ENCODE measurements at regions not wholly inside any gene's neighbourhood (a gene's known extent, or its start where the extent isn't known, plus 50 kb on each side); places are given as distances from the start of the nearest gene placed in this dataset.

DNA sequence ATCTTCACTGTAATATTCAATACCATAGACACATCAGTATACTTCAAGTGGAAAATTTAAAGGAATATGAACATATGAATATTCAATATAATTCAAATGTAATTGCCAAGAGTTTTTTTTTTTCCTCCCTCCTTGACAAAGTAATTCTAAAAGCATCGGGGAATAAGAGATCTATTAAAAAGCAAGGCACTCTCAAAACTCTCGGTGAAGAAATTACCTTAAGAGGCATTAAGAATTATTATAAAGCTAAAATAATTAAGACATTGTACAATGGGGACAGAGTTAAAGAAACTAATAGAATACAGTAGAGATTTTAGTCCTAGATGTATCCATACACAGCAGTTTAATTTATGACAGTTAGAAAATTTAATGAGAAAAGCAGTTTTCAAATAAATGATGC is 390.0 kb upstream of the SLC8A1 start:
- POLR2A ChIA-PET: interaction anchor here (0.7 kb wide), 1 partner anchor 73 kb away, joined by 3 read pairs; no protein-coding TSS in a partner anchor
- Histone ChIP-seq H3K36me3 (ENCODE audit: insufficient read depth, low read length) (no peaks in the 10 kb centered on the region), H4K20me1 (ENCODE audit: insufficient read depth, low read length) (no peaks in the 10 kb centered on the region), H3K9me3 (ENCODE audit: low read length) (no peaks in the 10 kb centered on the region), H3K27ac (ENCODE audit: low read depth, low read length, poor library complexity, severe bottlenecking) (no peak overlapping the region), H3K9me2 (ENCODE audit: insufficient read depth, low read length) (no peaks in the 10 kb centered on the region), H3K4me1 (ENCODE audit: insufficient read depth, low read length, poor library complexity, severe bottlenecking) (no peaks in the 10 kb centered on the region), H2AFZ (ENCODE audit: low read length) (no peak overlapping the region), H3K4me3 (ENCODE audit: low read depth, low read length, poor library complexity, severe bottlenecking) (no peak overlapping the region), H3K79me2 (ENCODE audit: insufficient read depth, low read depth, low read length) (no peaks in the 10 kb centered on the region), H3K4me2 (ENCODE audit: low read length) (no peak overlapping the region)
- TF ChIP-seq EZH2phosphoT487 (IDR thresholded peaks at IDR 0.05; ENCODE audit: borderline replicate concordance, low read depth, low read length): no peak
- TF ChIP-seq, protein P1, sequence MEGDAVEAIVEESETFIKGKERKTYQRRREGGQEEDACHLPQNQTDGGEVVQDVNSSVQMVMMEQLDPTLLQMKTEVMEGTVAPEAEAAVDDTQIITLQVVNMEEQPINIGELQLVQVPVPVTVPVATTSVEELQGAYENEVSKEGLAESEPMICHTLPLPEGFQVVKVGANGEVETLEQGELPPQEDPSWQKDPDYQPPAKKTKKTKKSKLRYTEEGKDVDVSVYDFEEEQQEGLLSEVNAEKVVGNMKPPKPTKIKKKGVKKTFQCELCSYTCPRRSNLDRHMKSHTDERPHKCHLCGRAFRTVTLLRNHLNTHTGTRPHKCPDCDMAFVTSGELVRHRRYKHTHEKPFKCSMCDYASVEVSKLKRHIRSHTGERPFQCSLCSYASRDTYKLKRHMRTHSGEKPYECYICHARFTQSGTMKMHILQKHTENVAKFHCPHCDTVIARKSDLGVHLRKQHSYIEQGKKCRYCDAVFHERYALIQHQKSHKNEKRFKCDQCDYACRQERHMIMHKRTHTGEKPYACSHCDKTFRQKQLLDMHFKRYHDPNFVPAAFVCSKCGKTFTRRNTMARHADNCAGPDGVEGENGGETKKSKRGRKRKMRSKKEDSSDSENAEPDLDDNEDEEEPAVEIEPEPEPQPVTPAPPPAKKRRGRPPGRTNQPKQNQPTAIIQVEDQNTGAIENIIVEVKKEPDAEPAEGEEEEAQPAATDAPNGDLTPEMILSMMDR (conservative IDR thresholded peaks at IDR 0.05; ENCODE audit: low read length): no peak
- BruUV-seq (replicated peaks): no TSS peak
- CTCF ChIA-PET (ENCODE audit: unreplicated experiment): no interaction called here
- intact Hi-C loops (cut with micrococcal nuclease; ENCODE audit: unreplicated experiment): no loop called here
- no peak for DNase-seq (ENCODE audit: low spot score)

DNA sequence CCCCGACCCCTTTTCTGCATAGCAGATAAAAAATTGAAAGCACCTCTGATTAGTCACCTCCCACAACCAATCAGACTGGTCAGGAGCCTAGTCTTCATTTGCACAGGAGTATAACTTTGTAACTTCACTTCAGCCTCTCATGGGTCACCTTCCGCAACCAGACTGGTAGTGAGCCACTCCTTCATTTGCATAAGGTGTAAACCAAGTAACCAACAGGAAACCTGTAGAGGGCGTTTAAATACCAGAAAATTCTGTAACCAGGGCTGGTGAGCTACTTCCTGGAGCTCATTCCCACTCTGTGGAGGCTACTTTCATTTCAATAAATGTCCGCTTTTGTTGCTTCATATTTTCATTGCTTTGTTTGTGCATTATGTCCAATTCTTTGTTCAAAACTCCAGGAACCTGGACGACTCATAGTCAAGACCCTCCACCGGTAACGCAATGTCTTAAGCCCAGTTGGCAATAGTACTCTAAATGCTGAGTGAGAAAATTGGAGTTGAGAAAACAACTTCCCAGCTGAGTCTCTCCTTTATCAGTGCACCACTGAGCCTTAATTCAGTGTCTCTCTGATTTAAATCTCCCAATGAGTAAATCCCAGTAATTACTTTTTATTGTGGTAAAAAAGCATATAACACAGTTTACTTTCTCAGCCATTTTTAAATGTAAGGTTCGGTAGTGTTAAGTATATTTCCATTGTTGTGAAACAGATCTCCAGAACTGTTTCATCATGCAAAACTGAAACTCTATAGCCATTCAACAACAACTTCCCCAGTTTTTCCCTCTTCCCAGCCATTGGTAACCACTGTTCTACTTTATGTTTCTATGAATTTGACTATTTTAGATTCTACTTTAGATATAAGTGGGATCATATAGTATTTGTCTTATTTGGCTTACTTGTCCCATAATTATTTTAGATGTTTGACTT is 392.7 kb upstream of the SLC8A1 start:
- no peaks in the 10 kb centered on the region for H3K9me3 ChIP-seq (ENCODE audit: low read length)
- H3K79me2 ChIP-seq (ENCODE audit: insufficient read depth, low read depth, low read length): no peaks in the 10 kb centered on the region
- no TSS peak for BruUV-seq (replicated peaks)
- H3K27ac ChIP-seq (ENCODE audit: low read depth, low read length, poor library complexity, severe bottlenecking): no peak overlapping the region
- no peaks in the 10 kb centered on the region for H3K36me3 ChIP-seq (ENCODE audit: insufficient read depth, low read length)
- ChIA-PET POLR2A (no interaction called here), CTCF (ENCODE audit: unreplicated experiment) (no interaction called here)
- peak; percentile 32 for DNase-seq (ENCODE audit: low spot score)
- no peak overlapping the region for H3K4me2 ChIP-seq (ENCODE audit: low read length)
- TF ChIP-seq EZH2phosphoT487 (IDR thresholded peaks at IDR 0.05; ENCODE audit: borderline replicate concordance, low read depth, low read length): no peak
- TF ChIP-seq, protein P1 (conservative IDR thresholded peaks at IDR 0.05; ENCODE audit: low read length): peak; percentile 55; the same call in 1 of the 2 replicates
- no peak overlapping the region for H2AFZ ChIP-seq (ENCODE audit: low read length)
- no peaks in the 10 kb centered on the region for H3K9me2 ChIP-seq (ENCODE audit: insufficient read depth, low read length)
- intact Hi-C loops (cut with micrococcal nuclease; ENCODE audit: unreplicated experiment): no loop called here
- no peaks in the 10 kb centered on the region for H3K4me1 ChIP-seq (ENCODE audit: insufficient read depth, low read length, poor library complexity, severe bottlenecking)
- no peaks in the 10 kb centered on the region for H4K20me1 ChIP-seq (ENCODE audit: insufficient read depth, low read length)
- no peak overlapping the region for H3K4me3 ChIP-seq (ENCODE audit: low read depth, low read length, poor library complexity, severe bottlenecking)

DNA sequence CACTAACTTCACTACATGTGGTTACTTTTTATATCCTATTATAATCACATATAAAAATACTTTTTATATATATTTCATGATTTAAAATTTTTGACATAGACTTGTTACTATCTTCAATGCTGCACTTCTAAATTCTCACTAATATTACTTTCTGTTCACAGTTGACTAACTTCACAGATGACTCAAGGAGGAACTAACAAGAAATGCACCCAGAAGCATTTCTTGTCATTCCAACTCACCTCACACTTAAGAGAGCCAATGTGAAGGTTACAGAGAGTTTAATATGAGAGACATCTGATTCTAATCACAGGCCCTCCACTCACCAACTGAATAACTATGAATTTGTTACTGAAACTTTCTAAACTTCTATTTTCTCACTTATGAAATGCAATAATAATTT is 399.8 kb upstream of the SLC8A1 start:
- Histone ChIP-seq H2AFZ (ENCODE audit: low read length) (no peak overlapping the region), H3K9me2 (ENCODE audit: insufficient read depth, low read length) (no peaks in the 10 kb centered on the region), H3K79me2 (ENCODE audit: insufficient read depth, low read depth, low read length) (no peaks in the 10 kb centered on the region), H3K4me2 (ENCODE audit: low read length) (no peak overlapping the region), H3K9me3 (ENCODE audit: low read length) (no peaks in the 10 kb centered on the region), H3K4me3 (ENCODE audit: low read depth, low read length, poor library complexity, severe bottlenecking) (no peak overlapping the region), H3K36me3 (ENCODE audit: insufficient read depth, low read length) (no peaks in the 10 kb centered on the region), H3K27ac (ENCODE audit: low read depth, low read length, poor library complexity, severe bottlenecking) (no peak overlapping the region), H3K4me1 (ENCODE audit: insufficient read depth, low read length, poor library complexity, severe bottlenecking) (no peaks in the 10 kb centered on the region), H4K20me1 (ENCODE audit: insufficient read depth, low read length) (no peaks in the 10 kb centered on the region)
- no peak for DNase-seq (ENCODE audit: low spot score)
- intact Hi-C loops (cut with micrococcal nuclease; ENCODE audit: unreplicated experiment): no loop called here
- BruUV-seq (replicated peaks): no TSS peak
- TF ChIP-seq EZH2phosphoT487 (IDR thresholded peaks at IDR 0.05; ENCODE audit: borderline replicate concordance, low read depth, low read length): no peak
- TF ChIP-seq, protein P1 (conservative IDR thresholded peaks at IDR 0.05; ENCODE audit: low read length): no peak
- ChIA-PET POLR2A (no interaction called here), CTCF (ENCODE audit: unreplicated experiment) (interaction anchor here (0.6 kb wide), 1 partner anchor 10 kb away, joined by 3 read pairs; no protein-coding TSS in a partner anchor)
